GM12878 (cell line): ENCODE measurements at regions not wholly inside any gene's neighbourhood (a gene's known extent, or its start where the extent isn't known, plus 50 kb on each side); places are given as distances from the start of the nearest gene placed in this dataset.

Experiments
- ATAC-seq: fragments of 200-7000 bp; cut with Tn5 transposase; 3 replicates; pipeline ENCODE4 v1.9.1; 2020; ENCODE audit warnings: mild to moderate bottlenecking, moderate library complexity
- BruUV-seq: library from RNA; stranded (reverse); fragments of 400-500 nt; replicated peaks from 2 replicates; lab custom pipeline; 2021; lab: Mats Ljungman, UMichigan
- CTCF ChIA-PET: fragments of 300-600 bp; sonication (Branson Sonifier 250); formaldehyde crosslinking; extraction: SDS; loops from one replicate; lab custom pipeline; 2021; ENCODE audit warnings: inconsistent platforms; lab: Yijun Ruan, JAX
- POLR2A ChIA-PET: fragments of 350-600 bp; formaldehyde crosslinking; extraction: SDS; loops from one replicate; lab custom pipeline; 2021; ENCODE audit warnings: inconsistent platforms; lab: Charles Lee
- RAD21 ChIA-PET: fragments of 300-600 bp; sonication (Branson Sonifier 250); formaldehyde crosslinking; loops from one replicate; lab custom pipeline; 2023; ENCODE audit warnings: antibody characterized with exemption; ENCODE audit not compliant: unreplicated experiment; lab: Charles Lee
- SMC1A ChIA-PET: fragments of 300-600 bp; sonication (Branson Sonifier 250); formaldehyde crosslinking; loops from one replicate; lab custom pipeline; 2023; ENCODE audit not compliant: unreplicated experiment, uncharacterized antibody; lab: Charles Lee
- DNase-seq: peaks from one replicate; pipeline ENCODE4 v3.0.0-alpha.2; 2011; ENCODE audit warnings: low read depth, low spot score
- FAIRE-seq: peaks from 3 replicates; lab custom pipeline; 2011; peaks lifted over from hg19 to GRCh38; lab: Jason Lieb, UNC
- H2AFZ ChIP-seq: 2 replicates; pipeline ENCODE4 v1.6.0; 2011; ENCODE audit warnings: low read depth, low read length, control low read depth; ENCODE audit not compliant: control insufficient read depth
- H3K27ac ChIP-seq: 2 replicates; pipeline ENCODE4 v1.5.1; 2011; ENCODE audit warnings: control low read depth; ENCODE audit not compliant: control insufficient read depth, insufficient read depth
- H3K27me3 ChIP-seq, 2 experiments: replicated peaks in 1 of 2; 2 replicates each; pipeline versions ENCODE4 v1.6.0 to v1.6.1; 2011; ENCODE audit warnings: low read length in 1 of 2; ENCODE audit not compliant: control insufficient read depth in 2 of 2, insufficient read depth in 2 of 2
- H3K36me3 ChIP-seq, 2 experiments: 2 replicates each; pipeline ENCODE4 v1.5.1; 2011; ENCODE audit warnings: low read length in 1 of 2; ENCODE audit not compliant: control insufficient read depth in 2 of 2, insufficient read depth in 2 of 2
- H3K4me1 ChIP-seq: 2 replicates; pipeline ENCODE4 v1.6.1; 2011; ENCODE audit warnings: mild to moderate bottlenecking, low read length, moderate library complexity, mixed read lengths; ENCODE audit not compliant: control insufficient read depth, insufficient read depth
- H3K4me2 ChIP-seq: 2 replicates; pipeline ENCODE4 v1.6.0; 2011; ENCODE audit warnings: control low read depth; ENCODE audit not compliant: control insufficient read depth, insufficient read depth
- H3K4me3 ChIP-seq: fragments of 200-600 bp; sonication (generic); 2 replicates; pipeline ENCODE4 v1.5.1; 2016
- H3K79me2 ChIP-seq: 2 replicates; pipeline ENCODE4 v1.6.0; 2011; ENCODE audit warnings: low read length; ENCODE audit not compliant: control insufficient read depth, insufficient read depth
- H3K9ac ChIP-seq: 2 replicates; pipeline ENCODE4 v1.8.0; 2011; ENCODE audit warnings: low read length, control low read depth, mixed read lengths; ENCODE audit not compliant: control insufficient read depth, insufficient read depth
- H3K9me3 ChIP-seq: replicated peaks from 3 replicates; pipeline ENCODE4 v1.5.1; 2011; ENCODE audit warnings: mild to moderate bottlenecking, low read length; ENCODE audit not compliant: control insufficient read depth, insufficient read depth
- H4K20me1 ChIP-seq: 2 replicates; pipeline ENCODE4 v1.6.0; 2011; ENCODE audit not compliant: control insufficient read depth, insufficient read depth
- ATF7 ChIP-seq: fragments of 450-650 bp; IDR thresholded peaks from 2 replicates; pipeline ENCODE4 v1.6.1; 2016; ENCODE audit warnings: low read depth, mild to moderate bottlenecking
- BCLAF1 ChIP-seq: fragments of 450-650 bp; IDR thresholded peaks from 2 replicates; pipeline ENCODE4 v1.6.1; 2017; ENCODE audit warnings: antibody characterized with exemption, mild to moderate bottlenecking, moderate library complexity
- CBX5 ChIP-seq: sonication (generic); IDR thresholded peaks from 2 replicates; pipeline ENCODE4 v1.6.1; 2016; ENCODE audit warnings: low read depth, moderate library complexity, mild to moderate bottlenecking, inconsistent platforms
- CHD2 ChIP-seq: IDR thresholded peaks from 2 replicates; pipeline ENCODE4 v1.6.1; 2011; ENCODE audit warnings: low read depth, low read length, improper control_type of control experiment, borderline replicate concordance
- KAT2A ChIP-seq: conservative IDR thresholded peaks from 2 replicates; pipeline ENCODE4 v1.6.1; 2011; ENCODE audit warnings: low read depth, low read length; ENCODE audit not compliant: control insufficient read depth
- MTA3 ChIP-seq: IDR thresholded peaks from 2 replicates; pipeline ENCODE4 v1.6.1; 2012; ENCODE audit warnings: low read length, inconsistent platforms, borderline replicate concordance
- NFYB ChIP-seq: IDR thresholded peaks from 2 replicates; pipeline ENCODE4 v1.6.1; 2011; ENCODE audit warnings: low read depth, mild to moderate bottlenecking, low read length, improper control_type of control experiment, moderate library complexity; ENCODE audit not compliant: insufficient read depth
- POLR2A ChIP-seq: IDR thresholded peaks from 2 replicates; pipeline ENCODE4 v1.6.1; 2011; ENCODE audit warnings: low read depth, mild to moderate bottlenecking, low read length
- REST ChIP-seq: IDR thresholded peaks from 2 replicates; pipeline ENCODE4 v1.6.1; 2012; ENCODE audit warnings: mild to moderate bottlenecking, low read depth, low read length
- SUPT20H ChIP-seq: IDR thresholded peaks from 2 replicates; pipeline ENCODE4 v1.6.1; 2011; ENCODE audit warnings: low read depth, mild to moderate bottlenecking, low read length, moderate library complexity, borderline replicate concordance; ENCODE audit not compliant: control insufficient read depth
- WRNIP1 ChIP-seq: IDR thresholded peaks from 2 replicates; pipeline ENCODE4 v1.6.1; 2011; ENCODE audit warnings: low read depth, low read length, improper control_type of control experiment, borderline replicate concordance
- ZBED1 ChIP-seq: IDR thresholded peaks from 2 replicates; pipeline ENCODE4 v1.6.1; 2016; ENCODE audit warnings: borderline replicate concordance
- ZNF207 ChIP-seq: fragments of 450-650 bp; IDR thresholded peaks from 2 replicates; pipeline ENCODE4 v1.6.1; 2014; ENCODE audit warnings: antibody characterized with exemption, mild to moderate bottlenecking, borderline replicate concordance
- in situ Hi-C: fragments of 300-500 bp; cut with MboI; formaldehyde crosslinking; loops from 9 replicates; pipeline ENCODE4 v1.14.3; 2018; ENCODE audit warnings: mixed read lengths
- intact Hi-C: fragments of 100-400 bp; cut with micrococcal nuclease; formaldehyde crosslinking; loops from one replicate; pipeline ENCODE4 v1.14.2; 2022; ENCODE audit not compliant: unreplicated experiment
- TF ChIP-seq, protein P1 (sequence below): fragments of 450-650 bp; IDR thresholded peaks from 2 replicates; pipeline ENCODE4 v1.6.1; 2016; ENCODE audit warnings: mild to moderate bottlenecking

DNA sequence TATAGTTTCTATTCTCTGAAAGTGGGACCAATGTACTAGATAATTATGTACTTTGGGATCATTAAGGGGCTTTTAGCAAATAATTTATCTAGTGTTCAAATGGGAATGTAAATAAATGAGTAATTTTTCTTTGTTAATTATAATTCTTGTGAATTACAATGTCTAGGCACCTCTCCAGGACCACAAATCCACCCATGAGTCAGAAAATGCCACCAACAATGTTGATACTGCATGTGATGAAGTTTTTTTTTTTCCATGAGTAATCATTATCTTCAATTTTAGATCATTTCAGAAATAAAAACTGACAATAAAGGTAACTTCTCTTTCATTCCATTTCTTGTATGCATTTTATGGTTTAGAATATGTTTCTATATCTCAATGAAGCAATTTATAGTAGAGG lies 470.3 kb downstream of the VRK1 start:
- FAIRE-seq (no peak), DNase-seq (no peak), ATAC-seq (no peak)
- H3K36me3 ChIP-seq: no peaks in the 10 kb centered on the region
- ChIA-PET CTCF (no interaction called here), POLR2A (no interaction called here)
- H3K79me2 ChIP-seq: no peaks in the 10 kb centered on the region
- in situ Hi-C loops: no loop called here
- H3K4me2 ChIP-seq: no peak overlapping the region
- H4K20me1 ChIP-seq: no peaks in the 10 kb centered on the region
- no peak overlapping the region for H2AFZ ChIP-seq
- no peak overlapping the region for H3K9ac ChIP-seq
- TF ChIP-seq REST (no peak), BCLAF1 (no peak), ZNF207 (no peak), WRNIP1 (no peak), SUPT20H (no peak), MTA3 (no peak), ATF7 (no peak), NFYB (no peak), CHD2 (no peak), CBX5 (no peak), ZBED1 (no peak), KAT2A (no peak), POLR2A (no peak)
- TF ChIP-seq, protein P1, sequence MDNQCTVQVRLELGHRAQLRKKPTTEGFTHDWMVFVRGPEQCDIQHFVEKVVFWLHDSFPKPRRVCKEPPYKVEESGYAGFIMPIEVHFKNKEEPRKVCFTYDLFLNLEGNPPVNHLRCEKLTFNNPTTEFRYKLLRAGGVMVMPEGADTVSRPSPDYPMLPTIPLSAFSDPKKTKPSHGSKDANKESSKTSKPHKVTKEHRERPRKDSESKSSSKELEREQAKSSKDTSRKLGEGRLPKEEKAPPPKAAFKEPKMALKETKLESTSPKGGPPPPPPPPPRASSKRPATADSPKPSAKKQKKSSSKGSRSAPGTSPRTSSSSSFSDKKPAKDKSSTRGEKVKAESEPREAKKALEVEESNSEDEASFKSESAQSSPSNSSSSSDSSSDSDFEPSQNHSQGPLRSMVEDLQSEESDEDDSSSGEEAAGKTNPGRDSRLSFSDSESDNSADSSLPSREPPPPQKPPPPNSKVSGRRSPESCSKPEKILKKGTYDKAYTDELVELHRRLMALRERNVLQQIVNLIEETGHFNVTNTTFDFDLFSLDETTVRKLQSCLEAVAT: no peak
- TF ChIP-seq, all 136 proteins: peak for 0
- Histone ChIP-seq H3K4me3 (no peak overlapping the region), H3K9me3 (no peaks in the 10 kb centered on the region), H3K27ac (no peak overlapping the region), H3K27me3 (no peaks in the 10 kb centered on the region), H3K4me1 (no peaks in the 10 kb centered on the region)
- SMC1A ChIA-PET: no interaction called here
- intact Hi-C loops: no loop called here
- RAD21 ChIA-PET: no interaction called here
- no TSS peak for BruUV-seq
